ENCODE measurements at regions not wholly inside any gene's neighbourhood (a gene's known extent, or its start where the extent isn't known, plus 50 kb on each side); places are given as distances from the start of the nearest gene placed in this dataset.

GRCh38 chr11:71357414-71357813 lies 90.8 kb downstream of the DHCR7 start:
- Histone ChIP-seq H3K27ac (ENCODE audit: low read depth) (no peak overlapping the region), H3K36me3 (ENCODE audit: insufficient read depth) (no peaks in the 10 kb centered on the region), H2AFZ (no peak overlapping the region), H3K9me2 (ENCODE audit: insufficient read depth) (peaks cover 17% of the 10 kb centered on the region), H3K4me3 (no peak overlapping the region), H3K79me2 (replicated peaks; ENCODE audit: insufficient read depth) (no peaks in the 10 kb centered on the region), H3K27me3 (ENCODE audit: insufficient read depth) (no peaks in the 10 kb centered on the region), H3F3A (replicated peaks; ENCODE audit: low read depth) (no peaks in the 10 kb centered on the region), H4K20me1 (replicated peaks; ENCODE audit: insufficient read depth) (no peaks in the 10 kb centered on the region), H3K4me2 (no peak overlapping the region), H3K4me1 (ENCODE audit: insufficient read depth) (no peaks in the 10 kb centered on the region)
- no peaks in the 10 kb centered on the region for H3K4me1 Mint-ChIP-seq
- DNase-seq (ENCODE audit: low spot score) (no peak), ATAC-seq (no peak)
- no peaks in the 10 kb centered on the region; the same call in 2 of the 3 replicates for H3K36me3 Mint-ChIP-seq (ENCODE audit: low read depth)
- H3K27ac Mint-ChIP-seq: no peak overlapping the region
- H3K27me3 Mint-ChIP-seq (ENCODE audit: insufficient read depth, low read depth, poor library complexity): peaks cover 6% of the 10 kb centered on the region
- no peak overlapping the region for H3K4me3 Mint-ChIP-seq
- H3K9me3 Mint-ChIP-seq: no peaks in the 10 kb centered on the region; the same call in 2 of the 3 replicates
- TF ChIP-seq ZNF114 (CRISPR knock-in tag; IDR thresholded peaks at IDR 0.05) (no peak), ETS1 (IDR thresholded peaks at IDR 0.05) (no peak), STAT1 (IDR thresholded peaks at IDR 0.05; ENCODE audit: unreplicated experiment) (no peak), EZH2phosphoT487 (IDR thresholded peaks at IDR 0.05; ENCODE audit: unreplicated experiment) (no peak), POLR2AphosphoS5 (IDR thresholded peaks at IDR 0.05; ENCODE audit: low read depth) (no peak), ZNF462 (CRISPR knock-in tag; IDR thresholded peaks at IDR 0.05) (no peak), REST (IDR thresholded peaks at IDR 0.05; ENCODE audit: unreplicated experiment) (no peak), JUNB (IDR thresholded peaks at IDR 0.05; ENCODE audit: unreplicated experiment) (no peak), CREB1 (CRISPR knock-in tag; IDR thresholded peaks at IDR 0.05; ENCODE audit: low read depth) (no peak), NANOG (IDR thresholded peaks at IDR 0.05; ENCODE audit: borderline replicate concordance) (no peak), CTCF (conservative IDR thresholded peaks at IDR 0.05; ENCODE audit: low read depth in 2 of 2) (no peak)

All from GM23338 (cell line).